H1 (cell line): ENCODE measurements at regions not wholly inside any gene's neighbourhood (a gene's known extent, or its start where the extent isn't known, plus 50 kb on each side); places are given as distances from the start of the nearest gene placed in this dataset.

Experiments
- CTBP2 ChIP-seq: IDR thresholded peaks from 2 replicates; pipeline ENCODE4 v1.7.0; 2011; ENCODE audit warnings: borderline replicate concordance, mild to moderate bottlenecking, moderate library complexity, mixed read lengths, low read length; ENCODE audit not compliant: insufficient read depth, insufficient read length
- EZH2 ChIP-seq: fragments of 200-600 bp; sonication (generic); IDR thresholded peaks from 2 replicates; pipeline ENCODE4 v1.7.1; 2012; ENCODE audit warnings: low read depth, mild to moderate bottlenecking, moderate library complexity, low read length, inconsistent platforms; ENCODE audit not compliant: severe bottlenecking
- SIX5 ChIP-seq: IDR thresholded peaks from 2 replicates; pipeline ENCODE4 v1.6.1; 2011; ENCODE audit warnings: mild to moderate bottlenecking, low read depth, low read length
- TBP ChIP-seq: IDR thresholded peaks from 2 replicates; pipeline ENCODE4 v1.6.1; 2011; ENCODE audit warnings: low read depth, low read length, improper control_type of control experiment
- YY1 ChIP-seq: IDR thresholded peaks from 2 replicates; pipeline ENCODE4 v1.6.1; 2011; ENCODE audit warnings: low read depth, mild to moderate bottlenecking, low read length
- TF ChIP-seq, protein P1 (sequence below): fragments of 300-600 bp; sonication (generic); IDR thresholded peaks from 2 replicates; pipeline ENCODE4 v1.7.1; 2012; ENCODE audit warnings: low read length, moderate library complexity, mild to moderate bottlenecking, inconsistent platforms; ENCODE audit not compliant: insufficient replicate concordance

DNA sequence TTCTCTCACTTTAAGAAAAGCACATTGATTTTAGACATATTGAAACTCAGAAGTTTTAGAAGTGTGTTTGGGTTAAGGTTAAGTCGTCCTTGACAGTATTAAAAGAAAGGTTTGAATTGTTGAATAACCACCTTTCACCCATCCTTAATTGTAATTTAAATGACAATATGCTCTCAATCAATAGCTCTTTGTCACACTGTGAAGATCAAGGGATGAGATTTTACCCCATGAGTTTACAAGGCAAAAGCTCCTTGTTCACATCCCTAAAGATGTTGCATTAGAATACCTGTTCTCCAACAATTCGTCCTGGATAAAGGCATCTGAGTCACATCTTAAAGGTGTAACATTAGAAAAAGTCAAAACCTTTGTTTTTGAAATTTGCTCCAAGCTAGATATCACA lies 220.4 kb upstream of the MDFIC2 start (continued):
- no peak for TF ChIP-seq EZH2
- TF ChIP-seq CTBP2: no peak
- TF ChIP-seq, protein P1, sequence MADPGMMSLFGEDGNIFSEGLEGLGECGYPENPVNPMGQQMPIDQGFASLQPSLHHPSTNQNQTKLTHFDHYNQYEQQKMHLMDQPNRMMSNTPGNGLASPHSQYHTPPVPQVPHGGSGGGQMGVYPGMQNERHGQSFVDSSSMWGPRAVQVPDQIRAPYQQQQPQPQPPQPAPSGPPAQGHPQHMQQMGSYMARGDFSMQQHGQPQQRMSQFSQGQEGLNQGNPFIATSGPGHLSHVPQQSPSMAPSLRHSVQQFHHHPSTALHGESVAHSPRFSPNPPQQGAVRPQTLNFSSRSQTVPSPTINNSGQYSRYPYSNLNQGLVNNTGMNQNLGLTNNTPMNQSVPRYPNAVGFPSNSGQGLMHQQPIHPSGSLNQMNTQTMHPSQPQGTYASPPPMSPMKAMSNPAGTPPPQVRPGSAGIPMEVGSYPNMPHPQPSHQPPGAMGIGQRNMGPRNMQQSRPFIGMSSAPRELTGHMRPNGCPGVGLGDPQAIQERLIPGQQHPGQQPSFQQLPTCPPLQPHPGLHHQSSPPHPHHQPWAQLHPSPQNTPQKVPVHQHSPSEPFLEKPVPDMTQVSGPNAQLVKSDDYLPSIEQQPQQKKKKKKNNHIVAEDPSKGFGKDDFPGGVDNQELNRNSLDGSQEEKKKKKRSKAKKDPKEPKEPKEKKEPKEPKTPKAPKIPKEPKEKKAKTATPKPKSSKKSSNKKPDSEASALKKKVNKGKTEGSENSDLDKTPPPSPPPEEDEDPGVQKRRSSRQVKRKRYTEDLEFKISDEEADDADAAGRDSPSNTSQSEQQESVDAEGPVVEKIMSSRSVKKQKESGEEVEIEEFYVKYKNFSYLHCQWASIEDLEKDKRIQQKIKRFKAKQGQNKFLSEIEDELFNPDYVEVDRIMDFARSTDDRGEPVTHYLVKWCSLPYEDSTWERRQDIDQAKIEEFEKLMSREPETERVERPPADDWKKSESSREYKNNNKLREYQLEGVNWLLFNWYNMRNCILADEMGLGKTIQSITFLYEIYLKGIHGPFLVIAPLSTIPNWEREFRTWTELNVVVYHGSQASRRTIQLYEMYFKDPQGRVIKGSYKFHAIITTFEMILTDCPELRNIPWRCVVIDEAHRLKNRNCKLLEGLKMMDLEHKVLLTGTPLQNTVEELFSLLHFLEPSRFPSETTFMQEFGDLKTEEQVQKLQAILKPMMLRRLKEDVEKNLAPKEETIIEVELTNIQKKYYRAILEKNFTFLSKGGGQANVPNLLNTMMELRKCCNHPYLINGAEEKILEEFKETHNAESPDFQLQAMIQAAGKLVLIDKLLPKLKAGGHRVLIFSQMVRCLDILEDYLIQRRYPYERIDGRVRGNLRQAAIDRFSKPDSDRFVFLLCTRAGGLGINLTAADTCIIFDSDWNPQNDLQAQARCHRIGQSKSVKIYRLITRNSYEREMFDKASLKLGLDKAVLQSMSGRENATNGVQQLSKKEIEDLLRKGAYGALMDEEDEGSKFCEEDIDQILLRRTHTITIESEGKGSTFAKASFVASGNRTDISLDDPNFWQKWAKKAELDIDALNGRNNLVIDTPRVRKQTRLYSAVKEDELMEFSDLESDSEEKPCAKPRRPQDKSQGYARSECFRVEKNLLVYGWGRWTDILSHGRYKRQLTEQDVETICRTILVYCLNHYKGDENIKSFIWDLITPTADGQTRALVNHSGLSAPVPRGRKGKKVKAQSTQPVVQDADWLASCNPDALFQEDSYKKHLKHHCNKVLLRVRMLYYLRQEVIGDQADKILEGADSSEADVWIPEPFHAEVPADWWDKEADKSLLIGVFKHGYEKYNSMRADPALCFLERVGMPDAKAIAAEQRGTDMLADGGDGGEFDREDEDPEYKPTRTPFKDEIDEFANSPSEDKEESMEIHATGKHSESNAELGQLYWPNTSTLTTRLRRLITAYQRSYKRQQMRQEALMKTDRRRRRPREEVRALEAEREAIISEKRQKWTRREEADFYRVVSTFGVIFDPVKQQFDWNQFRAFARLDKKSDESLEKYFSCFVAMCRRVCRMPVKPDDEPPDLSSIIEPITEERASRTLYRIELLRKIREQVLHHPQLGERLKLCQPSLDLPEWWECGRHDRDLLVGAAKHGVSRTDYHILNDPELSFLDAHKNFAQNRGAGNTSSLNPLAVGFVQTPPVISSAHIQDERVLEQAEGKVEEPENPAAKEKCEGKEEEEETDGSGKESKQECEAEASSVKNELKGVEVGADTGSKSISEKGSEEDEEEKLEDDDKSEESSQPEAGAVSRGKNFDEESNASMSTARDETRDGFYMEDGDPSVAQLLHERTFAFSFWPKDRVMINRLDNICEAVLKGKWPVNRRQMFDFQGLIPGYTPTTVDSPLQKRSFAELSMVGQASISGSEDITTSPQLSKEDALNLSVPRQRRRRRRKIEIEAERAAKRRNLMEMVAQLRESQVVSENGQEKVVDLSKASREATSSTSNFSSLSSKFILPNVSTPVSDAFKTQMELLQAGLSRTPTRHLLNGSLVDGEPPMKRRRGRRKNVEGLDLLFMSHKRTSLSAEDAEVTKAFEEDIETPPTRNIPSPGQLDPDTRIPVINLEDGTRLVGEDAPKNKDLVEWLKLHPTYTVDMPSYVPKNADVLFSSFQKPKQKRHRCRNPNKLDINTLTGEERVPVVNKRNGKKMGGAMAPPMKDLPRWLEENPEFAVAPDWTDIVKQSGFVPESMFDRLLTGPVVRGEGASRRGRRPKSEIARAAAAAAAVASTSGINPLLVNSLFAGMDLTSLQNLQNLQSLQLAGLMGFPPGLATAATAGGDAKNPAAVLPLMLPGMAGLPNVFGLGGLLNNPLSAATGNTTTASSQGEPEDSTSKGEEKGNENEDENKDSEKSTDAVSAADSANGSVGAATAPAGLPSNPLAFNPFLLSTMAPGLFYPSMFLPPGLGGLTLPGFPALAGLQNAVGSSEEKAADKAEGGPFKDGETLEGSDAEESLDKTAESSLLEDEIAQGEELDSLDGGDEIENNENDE: peak; percentile 90
- TF ChIP-seq YY1: no peak
- no peak for TF ChIP-seq TBP
- no peak for TF ChIP-seq SIX5
